Tibial nerve (tissue), 4 donors: ENCODE measurements at regions not wholly inside any gene's neighbourhood (a gene's known extent, or its start where the extent isn't known, plus 50 kb on each side); places are given as distances from the start of the nearest gene placed in this dataset.

ENCODE experiments used
- DNase-seq, 2 donors: peaks; one replicate each; pipeline ENCODE4 v3.0.0-alpha.2; 2019; ENCODE audit warnings: low spot score in 2 of 2
- H3K27ac ChIP-seq, 4 donors: fragments of 200-600 bp; sonication (generic) in 3 of 4; one replicate each; pipeline ENCODE4 v1.5.1; 2017 to 2019; ENCODE audit warnings: mild to moderate bottlenecking in 1 of 4
- H3K27me3 ChIP-seq, 2 donors: fragments of 200-600 bp; sonication (generic) in 1 of 2; one replicate each; pipeline versions ENCODE4 v1.5.1 to v1.6.0; 2017 to 2019
- H3K36me3 ChIP-seq, 3 donors: fragments of 200-600 bp; sonication (generic); one replicate each; pipeline ENCODE4 v1.5.1; 2018 to 2019
- H3K4me1 ChIP-seq, 4 donors: fragments of 200-600 bp; sonication (generic) in 3 of 4; one replicate each; pipeline ENCODE4 v1.5.1; 2017 to 2019
- H3K4me3 ChIP-seq, 4 donors: fragments of 200-600 bp; sonication (generic) in 3 of 4; one replicate each; pipeline ENCODE4 v1.5.1; 2017 to 2019; ENCODE audit warnings: mild to moderate bottlenecking in 1 of 4, moderate library complexity in 1 of 4
- H3K9me3 ChIP-seq, 4 donors: fragments of 200-600 bp; sonication (generic) in 3 of 4; one replicate each; pipeline ENCODE4 v1.5.1; 2017 to 2019
- EP300 ChIP-seq, 2 donors: sonication (generic); formaldehyde crosslinking; IDR thresholded peaks; one replicate each; pipeline ENCODE4 v1.6.1; 2017; ENCODE audit warnings: antibody characterized with exemption in 2 of 2, mild to moderate bottlenecking in 1 of 2
- POLR2A ChIP-seq, 2 donors: fragments of 450-650 bp; IDR thresholded peaks; one replicate each; pipeline ENCODE4 v1.6.1; 2017; ENCODE audit warnings: antibody characterized with exemption in 2 of 2, mild to moderate bottlenecking in 2 of 2, moderate library complexity in 2 of 2
- WGBS, 2 donors: methylation state at CpG; one replicate each; pipeline ENCODE4 v1.1.5; 2018; 5-methylcytosine and 5-hydroxymethylcytosine counted together
- TF ChIP-seq, protein P1 (sequence below), 5 experiments: fragments of 200-600 bp in 3 of 5; fragments of 450-650 bp in 2 of 5; sonication (generic) in 3 of 5; IDR thresholded peaks; one replicate each; pipeline ENCODE4 v1.5.1; 2016 to 2019; ENCODE audit warnings: antibody characterized with exemption in 5 of 5, mild to moderate bottlenecking in 3 of 5, moderate library complexity in 2 of 5

DNA sequence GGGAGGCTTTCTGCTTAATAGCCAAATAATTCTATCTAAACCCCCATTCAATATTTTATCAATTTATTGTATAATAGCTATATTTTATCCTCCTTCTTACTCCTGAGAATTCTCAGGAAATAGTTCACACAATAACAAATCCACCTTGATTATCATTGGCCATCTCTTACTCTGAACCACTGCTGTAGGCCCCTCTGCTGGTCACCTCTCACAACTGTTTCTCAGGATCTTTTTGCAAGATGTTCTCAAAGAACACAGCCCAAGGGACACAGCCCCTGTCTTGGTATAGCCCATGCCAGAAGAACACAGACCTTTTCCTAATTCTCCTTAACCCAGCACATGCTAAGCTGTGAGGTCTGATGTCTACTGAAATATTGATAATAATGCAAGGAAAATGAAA lies 74.9 kb upstream of the HTR4 start:
- H3K36me3 ChIP-seq = no peaks in the 10 kb centered on the region
- H3K27me3 ChIP-seq = no peaks in the 10 kb centered on the region
- H3K4me1 ChIP-seq = peaks cover 0 to 30% (median 2%) of the 10 kb centered on the region in 4 donors
- H3K9me3 ChIP-seq = no peaks in the 10 kb centered on the region
- TF ChIP-seq EP300 (IDR thresholded peaks at IDR 0.05) = no peak
- TF ChIP-seq, protein P1, sequence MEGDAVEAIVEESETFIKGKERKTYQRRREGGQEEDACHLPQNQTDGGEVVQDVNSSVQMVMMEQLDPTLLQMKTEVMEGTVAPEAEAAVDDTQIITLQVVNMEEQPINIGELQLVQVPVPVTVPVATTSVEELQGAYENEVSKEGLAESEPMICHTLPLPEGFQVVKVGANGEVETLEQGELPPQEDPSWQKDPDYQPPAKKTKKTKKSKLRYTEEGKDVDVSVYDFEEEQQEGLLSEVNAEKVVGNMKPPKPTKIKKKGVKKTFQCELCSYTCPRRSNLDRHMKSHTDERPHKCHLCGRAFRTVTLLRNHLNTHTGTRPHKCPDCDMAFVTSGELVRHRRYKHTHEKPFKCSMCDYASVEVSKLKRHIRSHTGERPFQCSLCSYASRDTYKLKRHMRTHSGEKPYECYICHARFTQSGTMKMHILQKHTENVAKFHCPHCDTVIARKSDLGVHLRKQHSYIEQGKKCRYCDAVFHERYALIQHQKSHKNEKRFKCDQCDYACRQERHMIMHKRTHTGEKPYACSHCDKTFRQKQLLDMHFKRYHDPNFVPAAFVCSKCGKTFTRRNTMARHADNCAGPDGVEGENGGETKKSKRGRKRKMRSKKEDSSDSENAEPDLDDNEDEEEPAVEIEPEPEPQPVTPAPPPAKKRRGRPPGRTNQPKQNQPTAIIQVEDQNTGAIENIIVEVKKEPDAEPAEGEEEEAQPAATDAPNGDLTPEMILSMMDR (IDR thresholded peaks at IDR 0.05) = peak in 1 of 5 experiments; percentile 3
- no peak for TF ChIP-seq POLR2A (IDR thresholded peaks at IDR 0.05)
- H3K4me3 ChIP-seq = no peak overlapping the region
- DNase-seq = no peak
- no peak overlapping the region for H3K27ac ChIP-seq

GRCh38 chr5:148730270-148730669 lies 75.9 kb upstream of the HTR4 start:
- Histone ChIP-seq H3K27me3 (no peaks in the 10 kb centered on the region), H3K9me3 (no peaks in the 10 kb centered on the region), H3K4me3 (no peak overlapping the region), H3K4me1 (peaks cover 0 to 30% (median 2%) of the 10 kb centered on the region in 4 donors), H3K27ac (no peak overlapping the region), H3K36me3 (no peaks in the 10 kb centered on the region)
- DNase-seq = no peak
- TF ChIP-seq, protein P1 (IDR thresholded peaks at IDR 0.05) = no peak
- TF ChIP-seq EP300 (IDR thresholded peaks at IDR 0.05) (no peak), POLR2A (IDR thresholded peaks at IDR 0.05) (no peak)
- 74 to 84% methylated on average over 2 of the region's 2 CpGs for WGBS, 2 donors

- peak overlapping the region in 1 of 4 donors; percentile 3 for H3K4me3 ChIP-seq
- TF ChIP-seq EP300 (IDR thresholded peaks at IDR 0.05) = no peak
- TF ChIP-seq, protein P1 (IDR thresholded peaks at IDR 0.05) = peak; percentile 86 to 93 (median 90)
Observed at GRCh38 chr5:148730942-148731898, 76.9 kb upstream of the HTR4 start.

GRCh38 chr5:148732692-148733091 lies 78.4 kb upstream of the HTR4 start:
- no peaks in the 10 kb centered on the region for H3K27me3 ChIP-seq
- no peak for TF ChIP-seq EP300 (IDR thresholded peaks at IDR 0.05)
- TF ChIP-seq POLR2A (IDR thresholded peaks at IDR 0.05) = no peak
- TF ChIP-seq, protein P1 (IDR thresholded peaks at IDR 0.05) = no peak

More at GRCh38 chr5:148730942-148731898, 76.9 kb upstream of the HTR4 start:
- H3K27ac ChIP-seq = no peak overlapping the region
- DNase-seq = peak; percentile 45 to 83
- H3K36me3 ChIP-seq = no peaks in the 10 kb centered on the region
- no peaks in the 10 kb centered on the region for H3K9me3 ChIP-seq
- peaks cover 0 to 32% (median 2%) of the 10 kb centered on the region in 4 donors for H3K4me1 ChIP-seq
- H3K27me3 ChIP-seq = no peaks in the 10 kb centered on the region
- 32 to 33% methylated on average over 12 of the region's 12 CpGs for WGBS, 2 donors

More at GRCh38 chr5:148732692-148733091, 78.4 kb upstream of the HTR4 start:
- Histone ChIP-seq H3K9me3 (no peaks in the 10 kb centered on the region), H3K27ac (no peak overlapping the region), H3K4me1 (peaks cover 0 to 41% (median 6%) of the 10 kb centered on the region in 4 donors), H3K4me3 (no peak overlapping the region), H3K36me3 (no peaks in the 10 kb centered on the region)
- 54 to 59% methylated on average over 3 of the region's 3 CpGs for WGBS, 2 donors
- no peak for DNase-seq
